ENCODE measurements at regions not wholly inside any gene's neighbourhood (a gene's known extent, or its start where the extent isn't known, plus 50 kb on each side); places are given as distances from the start of the nearest gene placed in this dataset.

DNA sequence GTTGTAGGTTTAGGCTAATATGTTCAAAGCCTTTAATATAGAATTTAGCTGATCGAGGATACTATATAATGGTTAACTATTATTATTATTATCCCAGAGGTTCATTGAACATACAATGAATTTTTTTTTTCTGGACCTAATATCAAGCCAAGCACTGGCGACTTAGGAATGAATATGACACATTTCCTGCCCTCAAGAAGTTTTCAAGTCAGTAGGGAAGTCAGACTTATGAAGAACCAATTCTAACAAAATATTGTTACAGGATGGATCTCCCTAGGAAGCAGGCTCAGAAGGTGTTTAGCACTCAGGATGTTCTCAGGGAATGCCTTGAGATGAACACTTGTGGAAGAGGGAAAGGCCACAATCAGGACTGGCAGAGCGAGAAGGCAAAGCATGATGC, 211.8 kb upstream of the FGGY start:
- no peak for DNase-seq

DNA sequence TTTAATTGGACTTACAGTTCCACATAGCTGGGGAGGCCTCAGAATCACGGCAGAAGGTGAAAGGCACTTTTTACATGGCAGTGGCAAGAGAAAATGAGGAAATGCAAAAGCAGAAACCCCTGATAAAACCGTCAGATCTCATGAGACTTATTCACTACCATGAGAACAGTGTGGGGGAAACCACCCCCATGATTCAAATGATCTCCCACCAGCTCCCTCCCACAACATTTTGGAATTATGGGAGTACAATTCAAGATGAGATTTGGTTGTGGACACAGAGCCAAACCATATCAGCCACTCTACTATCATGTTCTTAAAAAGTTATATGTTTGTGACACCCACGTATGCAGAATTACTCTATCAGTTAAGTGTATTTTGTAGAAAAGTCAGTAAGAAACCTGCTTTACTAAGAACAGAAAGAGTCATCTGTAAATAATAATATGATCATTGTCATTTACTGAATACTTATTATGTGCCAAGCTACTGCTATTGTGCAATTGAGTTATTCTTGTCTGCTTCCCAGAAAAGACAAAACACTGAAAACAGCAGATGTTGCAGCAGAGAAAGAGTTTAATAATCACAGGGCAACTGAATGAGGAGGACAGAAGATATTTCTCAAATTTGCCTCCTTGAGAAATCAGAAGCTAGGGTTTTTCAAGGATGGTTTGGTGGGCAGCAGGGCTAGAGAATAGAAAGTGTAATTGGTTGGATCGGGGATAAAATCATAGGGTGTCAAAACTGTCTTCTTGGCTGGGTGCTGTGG, 207.7 kb upstream of the FGGY start:
- no peak for DNase-seq

DNA sequence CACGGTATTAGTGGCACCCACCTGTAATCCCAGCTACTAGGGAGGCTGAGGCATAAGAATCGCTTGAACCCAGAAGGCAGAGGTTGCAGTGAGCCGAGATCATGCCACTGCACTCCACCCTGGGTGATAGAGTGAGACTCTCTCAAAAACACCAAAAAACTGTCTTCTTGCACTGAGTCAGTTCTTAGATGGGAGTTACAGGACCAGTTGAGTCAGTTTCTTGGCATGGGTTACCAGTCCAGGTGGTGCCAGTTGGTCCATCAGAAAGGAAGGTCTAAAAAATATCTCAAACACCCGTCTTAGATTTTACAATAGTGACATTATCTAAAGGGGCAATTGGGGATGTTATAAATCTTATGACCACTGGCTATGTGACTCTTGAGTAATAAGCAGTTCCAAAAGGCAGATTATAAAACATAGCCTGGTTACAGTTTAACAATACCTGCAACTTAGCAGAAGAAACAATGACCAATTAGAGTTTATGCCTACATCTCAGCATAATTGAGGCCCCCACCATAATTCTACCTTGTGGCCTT, 206.9 kb upstream of the FGGY start:
- DNase-seq = no peak

DNA sequence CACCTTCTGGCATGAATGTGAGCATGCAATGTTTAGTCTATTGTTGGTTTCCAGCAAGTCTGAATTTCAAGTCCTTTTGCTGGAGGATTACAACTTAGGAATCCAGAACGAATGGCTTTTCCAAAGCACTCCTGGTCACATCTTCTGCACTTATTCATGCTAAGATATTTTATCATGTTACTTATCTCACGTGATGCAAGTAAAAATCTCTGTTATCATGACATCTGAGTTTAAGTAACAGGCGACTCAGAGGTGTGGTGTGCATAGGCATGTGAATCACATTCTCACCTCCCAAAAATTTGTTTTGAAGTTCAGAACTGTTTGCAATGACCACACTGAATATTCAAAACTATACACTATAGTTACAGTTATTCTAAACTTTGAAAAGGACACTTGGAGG, 204.8 kb upstream of the FGGY start:
- no peak for DNase-seq

DNA sequence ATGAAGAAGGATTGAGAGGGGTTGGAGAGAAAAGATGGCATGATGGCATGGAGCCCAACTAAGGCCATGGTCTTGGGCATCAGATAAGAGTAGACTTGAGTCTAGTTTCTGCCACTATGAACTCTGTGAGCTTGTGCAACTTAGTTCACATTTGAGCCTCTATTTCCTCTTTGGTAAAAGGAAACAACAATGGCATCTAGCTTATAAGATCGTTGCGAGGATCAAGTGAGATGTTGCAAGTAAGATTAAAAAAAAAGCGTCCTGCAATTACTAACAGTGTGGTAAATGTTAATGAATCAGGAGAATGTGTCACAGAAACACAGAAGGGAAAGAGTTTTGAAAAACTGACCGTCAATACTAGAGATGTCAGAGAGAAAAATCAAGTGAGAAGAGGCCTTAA, 202.9 kb upstream of the FGGY start:
- DNase-seq = no peak

- DNase-seq = no peak
Measured at GRCh38 chr1:59096501-59096900, 200.4 kb upstream of the FGGY start.

GRCh38 chr1:59098655-59099054, 198.2 kb upstream of the FGGY start:
- DNase-seq = no peak

- no peak for DNase-seq
Measured at GRCh38 chr1:59100708-59101374, 196.1 kb upstream of the FGGY start.

- no peak for DNase-seq
Measured at GRCh38 chr1:59101518-59101917, 195.4 kb upstream of the FGGY start.

DNA sequence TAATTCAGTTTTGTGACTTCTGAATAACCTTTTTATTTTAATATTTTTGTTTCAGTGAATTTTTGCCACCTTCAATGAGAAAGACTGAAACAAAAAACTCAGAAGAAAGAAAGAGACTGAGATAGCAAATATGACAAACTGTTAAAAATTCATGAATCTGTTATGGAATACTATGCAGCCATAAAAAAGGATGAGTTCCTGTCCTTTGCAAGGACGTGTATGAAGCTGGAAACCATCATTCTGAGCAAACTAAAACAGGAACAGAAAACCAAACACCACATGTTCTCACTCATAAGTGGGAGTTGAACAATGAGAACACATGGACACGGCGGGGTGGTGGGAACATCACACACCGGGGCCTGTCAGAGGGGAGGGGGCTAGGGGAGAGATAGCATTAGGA, 193.4 kb upstream of the FGGY start:
- no peak for DNase-seq

- no peak for DNase-seq
Measured at GRCh38 chr1:59104191-59104760, 192.6 kb upstream of the FGGY start.

DNA sequence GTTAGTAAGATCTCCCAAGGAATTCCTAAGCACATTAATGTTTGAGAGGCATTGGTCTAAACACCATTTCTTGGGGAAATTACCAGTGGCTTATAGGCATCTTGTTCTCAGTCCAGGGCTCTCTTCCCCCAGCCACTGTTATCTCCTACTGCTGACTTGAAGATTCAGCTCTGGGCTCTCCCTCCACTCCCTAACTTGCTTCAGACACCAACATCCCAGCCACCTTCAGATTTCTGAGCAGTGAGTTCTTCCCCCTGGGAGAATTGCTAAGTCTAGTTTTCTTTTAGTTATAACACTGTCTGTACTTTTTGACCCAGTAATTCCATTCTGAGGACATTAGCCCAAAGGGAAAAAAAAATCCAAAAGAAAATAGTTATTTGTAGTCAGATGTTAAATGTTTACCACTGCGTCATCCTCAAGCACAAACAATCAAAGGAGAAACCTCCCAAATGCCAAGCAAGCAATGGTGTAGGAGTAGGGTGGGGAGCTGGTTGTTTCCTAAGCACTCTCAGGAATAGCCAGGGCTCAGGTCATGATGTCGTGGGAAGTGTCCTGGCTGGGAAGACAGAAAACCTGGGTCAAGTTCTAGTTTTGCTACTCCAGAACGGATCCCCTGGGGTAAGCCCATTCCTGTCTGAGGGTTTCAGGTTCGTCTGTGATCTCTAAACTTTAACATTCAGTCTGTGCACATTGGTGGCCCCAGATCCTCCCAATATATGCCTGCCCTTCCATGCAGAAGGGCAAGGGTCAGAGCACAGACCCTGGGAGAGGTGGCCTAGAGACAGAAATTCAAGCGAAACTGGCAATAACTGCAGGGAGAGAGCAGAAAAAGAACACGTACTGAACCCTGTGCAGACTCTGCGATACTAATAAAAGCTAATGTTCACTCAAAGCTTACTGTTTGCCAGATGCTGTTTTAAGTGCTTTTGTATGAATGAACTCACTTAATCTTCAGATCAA, 191.1 kb upstream of the FGGY start:
- no peak for DNase-seq

DNA sequence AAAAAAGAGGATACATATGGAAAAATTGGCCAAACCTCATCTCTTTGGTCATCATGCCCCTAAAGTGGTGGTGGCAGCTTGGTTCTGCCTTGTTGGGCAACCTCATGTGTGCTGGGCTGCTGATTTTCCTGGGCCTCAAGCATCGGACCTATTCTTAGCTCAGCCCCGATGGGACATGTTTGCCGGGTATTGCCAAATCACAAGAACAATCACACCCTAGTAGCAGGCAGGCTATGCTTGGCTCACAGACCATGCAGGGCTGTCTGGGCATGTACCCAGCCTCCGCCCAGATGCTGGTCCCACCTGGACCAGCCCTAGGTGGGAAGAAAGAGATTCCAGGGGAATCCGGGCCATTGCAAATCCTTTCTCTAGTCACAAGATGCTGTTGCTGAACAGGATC, 189.4 kb upstream of the FGGY start:
- no peak for DNase-seq

- DNase-seq = no peak
Measured at GRCh38 chr1:59107916-59108315, 189.0 kb upstream of the FGGY start.

DNA sequence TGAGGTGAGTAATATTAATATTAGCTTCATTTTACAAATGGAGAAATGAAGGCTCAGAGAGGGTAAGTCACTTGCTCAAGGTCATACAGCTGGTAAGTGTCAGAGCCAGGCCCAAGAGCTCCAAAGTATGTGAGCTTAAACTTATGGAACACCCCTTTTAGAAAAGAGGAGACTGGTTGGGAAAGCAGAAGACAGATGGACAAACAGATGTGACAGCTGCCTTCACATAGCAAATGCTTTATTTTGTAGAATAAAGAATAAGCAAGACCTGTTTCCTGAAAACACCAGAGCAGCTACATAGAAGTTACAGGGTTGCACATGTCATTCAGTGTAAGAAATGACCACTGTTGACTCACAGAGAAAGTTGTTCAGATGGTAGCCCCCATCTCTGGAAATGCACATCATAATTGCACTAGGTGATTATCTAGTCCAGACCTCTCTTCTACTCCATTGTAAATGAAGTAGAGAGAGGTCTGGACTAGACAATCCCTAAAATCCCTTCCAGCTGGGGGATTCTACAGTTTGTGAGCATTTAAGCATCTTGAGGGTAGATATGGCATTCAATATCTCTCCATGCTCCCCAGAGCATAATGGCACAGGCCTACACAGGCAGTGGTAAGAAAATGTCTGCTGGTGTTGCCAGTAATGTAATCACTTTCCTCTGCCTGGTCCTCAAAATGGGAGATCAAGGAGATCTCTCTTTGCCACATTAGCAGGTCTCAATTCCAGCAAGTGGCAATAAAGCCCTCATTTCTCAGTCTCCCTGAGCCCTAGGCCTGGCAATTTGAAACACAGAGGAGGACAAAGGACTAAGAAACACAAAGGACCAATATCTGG, 188.2 kb upstream of the FGGY start:
- no peak for DNase-seq

- no peak for DNase-seq
Measured at GRCh38 chr1:59110271-59110670, 186.6 kb upstream of the FGGY start.

DNA sequence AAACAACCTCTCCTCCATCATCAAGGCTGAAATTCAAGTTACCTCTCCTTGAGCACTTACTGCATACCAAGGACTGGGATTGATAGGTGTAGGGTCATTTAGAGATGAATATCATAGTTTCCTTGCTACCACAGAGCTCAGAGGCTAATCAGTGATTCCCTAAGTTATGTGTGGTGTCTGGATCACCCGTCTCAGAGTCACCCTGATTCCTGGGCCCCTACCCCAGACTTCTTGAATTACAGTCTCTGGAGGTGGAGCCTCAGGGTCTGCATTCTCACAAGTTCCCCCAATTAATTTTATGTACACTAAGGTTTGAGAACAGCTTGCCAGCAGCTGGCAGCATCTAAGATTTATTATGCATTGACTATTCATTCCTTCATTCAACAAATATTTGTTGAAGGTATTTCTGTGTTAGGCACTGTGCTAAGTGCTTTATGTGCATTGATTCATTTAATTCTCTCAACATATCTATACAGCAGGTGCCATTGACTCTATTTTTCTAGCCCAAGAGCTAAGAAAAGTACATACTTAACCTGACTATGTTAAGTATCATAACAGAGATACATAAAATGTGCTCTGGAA, 182.9 kb upstream of the FGGY start:
- DNase-seq = no peak

- DNase-seq = no peak
Measured at GRCh38 chr1:59115865-59116264, 181.0 kb upstream of the FGGY start.

GRCh38 chr1:59116920-59117542, 179.9 kb upstream of the FGGY start:
- DNase-seq = no peak

- DNase-seq = no peak
Measured at GRCh38 chr1:59122527-59122926, 174.4 kb upstream of the FGGY start.

Data from muscle of arm (tissue), 1 donor.